ENCODE measurements at regions not wholly inside any gene's neighbourhood (a gene's known extent, or its start where the extent isn't known, plus 50 kb on each side); places are given as distances from the start of the nearest gene placed in this dataset.
"Not testable (repeated sequence)": the region's sequence is repeated elsewhere in the genome, so short reads cannot be mapped to it uniquely, and the experiment has no call there.

GRCh38 chr6:95740157-95740556 is 162.8 kb downstream of the MANEA start:
- Histone ChIP-seq H3K4me3 (replicated peaks in 1 of 3) (no peak overlapping the region), H3K27ac (no peak overlapping the region), H3K36me3 (no peaks in the 10 kb centered on the region), H3K27me3 (no peaks in the 10 kb centered on the region), H3K9me3 (no peaks in the 10 kb centered on the region), H3K4me1 (no peaks in the 10 kb centered on the region)
- WGBS, 2 donors: 90 to 93% methylated on average over 1 of the region's 1 CpG
- intact Hi-C loops (cut with DNase I): no loop called here
- TF ChIP-seq POLR2A (IDR thresholded peaks at IDR 0.05) (no peak), CTCF (IDR thresholded peaks at IDR 0.05) (no peak)
- no peak for DNase-seq

- H3K4me3 ChIP-seq (replicated peaks in 1 of 3): no peak overlapping the region
- no peak for TF ChIP-seq CTCF (IDR thresholded peaks at IDR 0.05)
- no peak for TF ChIP-seq POLR2A (IDR thresholded peaks at IDR 0.05)
- no peaks in the 10 kb centered on the region for H3K36me3 ChIP-seq
- intact Hi-C loops (cut with DNase I): no loop called here
- no peak overlapping the region for H3K27ac ChIP-seq
- H3K9me3 ChIP-seq: no peaks in the 10 kb centered on the region
- H3K27me3 ChIP-seq: no peaks in the 10 kb centered on the region
- no peaks in the 10 kb centered on the region for H3K4me1 ChIP-seq
- DNase-seq: no peak
- 58 to 63% methylated on average over 4 of the region's 4 CpGs for WGBS, 2 donors
These were observed 163.7 kb downstream of the MANEA start for GRCh38 chr6:95741045-95741444.

- intact Hi-C loops (cut with DNase I): no loop called here
- no peaks in the 10 kb centered on the region for H3K4me1 ChIP-seq
- TF ChIP-seq CTCF (IDR thresholded peaks at IDR 0.05) (no peak), POLR2A (IDR thresholded peaks at IDR 0.05) (no peak)
- H3K4me3 ChIP-seq (replicated peaks in 1 of 3): no peak overlapping the region
- no peaks in the 10 kb centered on the region for H3K36me3 ChIP-seq
- no peak for DNase-seq
- no peak overlapping the region for H3K27ac ChIP-seq
- no peaks in the 10 kb centered on the region for H3K9me3 ChIP-seq
- H3K27me3 ChIP-seq: no peaks in the 10 kb centered on the region
These were observed 165.5 kb downstream of the MANEA start for GRCh38 chr6:95742767-95743289.

GRCh38 chr6:95743591-95743990 is 166.3 kb downstream of the MANEA start:
- 74 to 75% methylated on average over 4 of the region's 4 CpGs for WGBS, 2 donors
- no peaks in the 10 kb centered on the region for H3K27me3 ChIP-seq
- no peak overlapping the region for H3K4me3 ChIP-seq (replicated peaks in 1 of 3)
- TF ChIP-seq POLR2A (IDR thresholded peaks at IDR 0.05) (no peak), CTCF (IDR thresholded peaks at IDR 0.05) (no peak)
- intact Hi-C loops (cut with DNase I): no loop called here
- DNase-seq: no peak
- no peaks in the 10 kb centered on the region for H3K36me3 ChIP-seq
- no peaks in the 10 kb centered on the region for H3K9me3 ChIP-seq
- no peak overlapping the region for H3K27ac ChIP-seq
- no peaks in the 10 kb centered on the region for H3K4me1 ChIP-seq

- H3K4me1 ChIP-seq; H3K27ac ChIP-seq; H3K27me3 ChIP-seq; H3K4me3 ChIP-seq (replicated peaks in 1 of 3); H3K36me3 ChIP-seq; H3K9me3 ChIP-seq; DNase-seq; intact Hi-C loops (cut with DNase I): not testable (repeated sequence)
- 79 to 83% methylated on average over 29 to 33 of the region's 36 CpGs for WGBS, 2 donors
These were observed 181.1 kb downstream of the MANEA start for GRCh38 chr6:95758236-95759069.

Data from thyroid gland (tissue), 4 donors.